ENCODE measurements at regions not wholly inside any gene's neighbourhood (a gene's known extent, or its start where the extent isn't known, plus 50 kb on each side); places are given as distances from the start of the nearest gene placed in this dataset.

- BruUV-seq (replicated peaks): no TSS peak
- no peak overlapping the region for H3K4me3 Mint-ChIP-seq (ENCODE audit: unreplicated experiment)
- ChIA-PET POLR2A (no interaction called here), CTCF (interaction anchor here (0.6 to 1.5 kb wide), 2 partner anchors 9 to 788 kb away, joined by 4 to 8 read pairs; no protein-coding TSS in a partner anchor)
- H3K9me3 Mint-ChIP-seq (ENCODE audit: unreplicated experiment): no peaks in the 10 kb centered on the region
- H3K36me3 Mint-ChIP-seq (ENCODE audit: insufficient read depth, unreplicated experiment): no peaks in the 10 kb centered on the region
- peak; percentile 12 for DNase-seq (ENCODE audit: unreplicated experiment)
- H3K4me1 Mint-ChIP-seq (ENCODE audit: insufficient read depth, unreplicated experiment): no peaks in the 10 kb centered on the region
- intact Hi-C loops (cut with micrococcal nuclease): no loop called here
- no peak overlapping the region for H3K27ac Mint-ChIP-seq (ENCODE audit: low read depth, unreplicated experiment)
- H3K27me3 Mint-ChIP-seq (ENCODE audit: insufficient read depth, unreplicated experiment): no peaks in the 10 kb centered on the region
- no peak for TF ChIP-seq CTCF (IDR thresholded peaks at IDR 0.05; ENCODE audit: unreplicated experiment)
These were observed 444.8 kb downstream of the ATP23 start for GRCh38 chr12:58386136-58386535.

DNA sequence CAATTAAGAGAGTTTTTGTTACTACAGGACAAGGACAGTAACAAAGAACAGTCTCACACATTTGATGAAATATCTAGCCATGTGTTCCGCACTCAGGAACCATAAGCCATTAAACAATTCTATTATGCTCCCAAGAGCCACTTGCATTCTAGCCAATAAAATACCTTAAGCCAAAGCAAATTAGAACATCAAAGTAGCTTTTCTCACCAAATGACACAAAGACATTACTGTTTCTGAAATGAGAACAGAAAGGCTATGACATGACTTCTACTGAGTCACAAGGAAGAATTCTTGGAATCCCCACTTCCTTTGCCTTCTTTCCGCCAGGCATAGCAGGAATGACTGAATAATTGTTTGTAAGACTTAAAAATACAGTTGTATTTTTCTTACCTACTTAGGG lies 445.8 kb downstream of the ATP23 start:
- no TSS peak for BruUV-seq (replicated peaks)
- TF ChIP-seq CTCF (IDR thresholded peaks at IDR 0.05; ENCODE audit: unreplicated experiment): no peak
- no peak overlapping the region for H3K27ac Mint-ChIP-seq (ENCODE audit: low read depth, unreplicated experiment)
- ChIA-PET CTCF (no interaction called here), POLR2A (interaction anchor here (1.0 kb wide), 1 partner anchor 9 kb away, joined by 3 read pairs; no protein-coding TSS in a partner anchor)
- intact Hi-C loops (cut with micrococcal nuclease): no loop called here
- no peaks in the 10 kb centered on the region for H3K36me3 Mint-ChIP-seq (ENCODE audit: insufficient read depth, unreplicated experiment)
- no peaks in the 10 kb centered on the region for H3K27me3 Mint-ChIP-seq (ENCODE audit: insufficient read depth, unreplicated experiment)
- H3K4me3 Mint-ChIP-seq (ENCODE audit: unreplicated experiment): no peak overlapping the region
- DNase-seq (ENCODE audit: unreplicated experiment): no peak
- no peaks in the 10 kb centered on the region for H3K4me1 Mint-ChIP-seq (ENCODE audit: insufficient read depth, unreplicated experiment)
- H3K9me3 Mint-ChIP-seq (ENCODE audit: unreplicated experiment): no peaks in the 10 kb centered on the region

GRCh38 chr12:58388261-58388660 lies 446.9 kb downstream of the ATP23 start:
- intact Hi-C loops (cut with micrococcal nuclease): no loop called here
- Mint-ChIP-seq H3K4me3 (ENCODE audit: unreplicated experiment) (no peak overlapping the region), H3K4me1 (ENCODE audit: insufficient read depth, unreplicated experiment) (no peaks in the 10 kb centered on the region), H3K27me3 (ENCODE audit: insufficient read depth, unreplicated experiment) (no peaks in the 10 kb centered on the region), H3K27ac (ENCODE audit: low read depth, unreplicated experiment) (no peak overlapping the region), H3K36me3 (ENCODE audit: insufficient read depth, unreplicated experiment) (no peaks in the 10 kb centered on the region), H3K9me3 (ENCODE audit: unreplicated experiment) (no peaks in the 10 kb centered on the region)
- DNase-seq (ENCODE audit: unreplicated experiment): no peak
- no peak for TF ChIP-seq CTCF (IDR thresholded peaks at IDR 0.05; ENCODE audit: unreplicated experiment)
- CTCF ChIA-PET: no interaction called here
- BruUV-seq (replicated peaks): no TSS peak
- POLR2A ChIA-PET: no interaction called here

DNA sequence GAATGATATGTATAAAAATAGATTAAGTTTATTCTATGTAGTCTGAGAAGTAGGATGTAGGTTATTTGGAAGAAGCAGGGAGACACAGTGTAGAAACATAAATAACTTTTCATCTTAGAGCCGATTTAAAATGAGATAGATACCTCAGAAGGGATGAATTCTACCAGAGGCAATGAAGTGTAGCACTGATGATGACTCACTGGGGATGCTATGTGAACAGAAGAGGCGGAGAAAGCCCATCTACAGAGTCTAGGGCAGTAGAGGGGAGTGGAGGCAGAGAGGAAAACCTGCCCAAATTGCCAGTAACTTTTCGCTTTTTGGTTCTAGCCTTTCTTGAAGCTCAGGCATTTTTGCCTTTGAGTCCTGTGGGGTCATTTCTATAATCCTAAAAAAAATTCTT lies 451.8 kb downstream of the ATP23 start:
- Mint-ChIP-seq H3K36me3 (ENCODE audit: insufficient read depth, unreplicated experiment) (no peaks in the 10 kb centered on the region), H3K4me1 (ENCODE audit: insufficient read depth, unreplicated experiment) (no peaks in the 10 kb centered on the region), H3K9me3 (ENCODE audit: unreplicated experiment) (no peaks in the 10 kb centered on the region), H3K27me3 (ENCODE audit: insufficient read depth, unreplicated experiment) (no peaks in the 10 kb centered on the region), H3K4me3 (ENCODE audit: unreplicated experiment) (no peak overlapping the region), H3K27ac (ENCODE audit: low read depth, unreplicated experiment) (no peak overlapping the region)
- intact Hi-C loops (cut with micrococcal nuclease): no loop called here
- peak; percentile 20 for DNase-seq (ENCODE audit: unreplicated experiment)
- POLR2A ChIA-PET: no interaction called here
- CTCF ChIA-PET: no interaction called here
- TF ChIP-seq CTCF (IDR thresholded peaks at IDR 0.05; ENCODE audit: unreplicated experiment): no peak
- BruUV-seq (replicated peaks): no TSS peak

All from MCF 10A (cell line).